Stomach (tissue), 8 donors: ENCODE measurements at regions not wholly inside any gene's neighbourhood (a gene's known extent, or its start where the extent isn't known, plus 50 kb on each side); places are given as distances from the start of the nearest gene placed in this dataset.

Source experiments
- DNase-seq, 2 donors: peaks; one replicate each; pipeline versions ENCODE4 v3.0.0 to v3.0.0-alpha.2; 2013 to 2019
- H3K27ac ChIP-seq, 5 donors: fragments of 200-600 bp in 4 of 5; sonication (generic) in 4 of 5; one replicate each; pipeline ENCODE4 v1.5.1; 2013 to 2019; ENCODE audit warnings: mild to moderate bottlenecking in 1 of 5, moderate library complexity in 1 of 5
- H3K27me3 ChIP-seq, 3 donors: fragments of 200-600 bp; sonication (generic); one replicate each; pipeline ENCODE4 v1.5.1; 2017 to 2019; ENCODE audit warnings: mixed run types in 1 of 3
- H3K36me3 ChIP-seq, 4 donors: fragments of 200-600 bp; sonication (generic); 1 replicate in 3 of 4; 2 replicates in 1 of 4; pipeline ENCODE4 v1.5.1; 2016 to 2019
- H3K4me1 ChIP-seq, 4 donors: fragments of 200-600 bp; sonication (generic); one replicate each; pipeline ENCODE4 v1.5.1; 2016 to 2019
- H3K4me3 ChIP-seq, 4 donors: fragments of 200-600 bp; sonication (generic) in 3 of 4; one replicate each; pipeline ENCODE4 v1.5.1; 2016 to 2019; ENCODE audit warnings: mild to moderate bottlenecking in 1 of 4
- H3K9me3 ChIP-seq, 4 donors: fragments of 200-600 bp; sonication (generic); one replicate each; pipeline ENCODE4 v1.5.1; 2016 to 2019
- EP300 ChIP-seq: sonication (generic); formaldehyde crosslinking; IDR thresholded peaks from one replicate; pipeline ENCODE4 v1.6.1; 2017; ENCODE audit warnings: antibody characterized with exemption
- POLR2A ChIP-seq, 4 donors: fragments of 450-650 bp; IDR thresholded peaks; one replicate each; pipeline ENCODE4 v1.6.1; 2016; ENCODE audit warnings: antibody characterized with exemption in 4 of 4, control low read depth in 2 of 4, mild to moderate bottlenecking in 1 of 4, moderate library complexity in 1 of 4
- POLR2AphosphoS5 ChIP-seq, 3 donors: sonication (generic); formaldehyde crosslinking; IDR thresholded peaks; one replicate each; pipeline ENCODE4 v1.6.1; 2016; ENCODE audit warnings: antibody characterized with exemption in 3 of 3
- WGBS, 5 donors: extraction: QIAGEN DNeasy Blood & Tissue Kit in 3 of 5; methylation state at CpG; one replicate each; pipeline versions ENCODE4 v1.1.5 to v1.1.7; 2013 to 2018; 5-methylcytosine and 5-hydroxymethylcytosine counted together
- intact Hi-C: fragments of 100-400 bp; cut with DNase I; formaldehyde crosslinking; loops from one replicate; pipeline ENCODE4 v1.15.1; 2023; ENCODE audit warnings: low total_unique reads
- TF ChIP-seq, protein P1 (sequence below), 7 experiments: fragments of 450-650 bp in 4 of 7; fragments of 200-600 bp in 3 of 7; sonication (generic) in 3 of 7; IDR thresholded peaks; one replicate each; pipeline ENCODE4 v1.5.1; 2016 to 2019; ENCODE audit warnings: antibody characterized with exemption in 7 of 7, control low read depth in 2 of 7, mild to moderate bottlenecking in 1 of 7
- donor health status: healthy with polysubstance abuse.
- donor health status: Bipolar disorder and iron deficiency.
- donor health status: healthy.

GRCh38 chr5:57348376-57349140 is 134.1 kb downstream of the ACTBL2 start:
- Histone ChIP-seq H3K4me1 (peaks cover 0 to 16% (median 9%) of the 10 kb centered on the region in 4 donors), H3K4me3 (no peak overlapping the region), H3K27ac (no peak overlapping the region), H3K27me3 (no peaks in the 10 kb centered on the region), H3K9me3 (peaks cover 0 to 4% (median 0%) of the 10 kb centered on the region in 4 donors), H3K36me3 (no peaks in the 10 kb centered on the region)
- DNase-seq: no peak
- TF ChIP-seq EP300: no peak
- no peak for TF ChIP-seq POLR2A (IDR thresholded peaks at IDR 0.05)
- TF ChIP-seq, protein P1, sequence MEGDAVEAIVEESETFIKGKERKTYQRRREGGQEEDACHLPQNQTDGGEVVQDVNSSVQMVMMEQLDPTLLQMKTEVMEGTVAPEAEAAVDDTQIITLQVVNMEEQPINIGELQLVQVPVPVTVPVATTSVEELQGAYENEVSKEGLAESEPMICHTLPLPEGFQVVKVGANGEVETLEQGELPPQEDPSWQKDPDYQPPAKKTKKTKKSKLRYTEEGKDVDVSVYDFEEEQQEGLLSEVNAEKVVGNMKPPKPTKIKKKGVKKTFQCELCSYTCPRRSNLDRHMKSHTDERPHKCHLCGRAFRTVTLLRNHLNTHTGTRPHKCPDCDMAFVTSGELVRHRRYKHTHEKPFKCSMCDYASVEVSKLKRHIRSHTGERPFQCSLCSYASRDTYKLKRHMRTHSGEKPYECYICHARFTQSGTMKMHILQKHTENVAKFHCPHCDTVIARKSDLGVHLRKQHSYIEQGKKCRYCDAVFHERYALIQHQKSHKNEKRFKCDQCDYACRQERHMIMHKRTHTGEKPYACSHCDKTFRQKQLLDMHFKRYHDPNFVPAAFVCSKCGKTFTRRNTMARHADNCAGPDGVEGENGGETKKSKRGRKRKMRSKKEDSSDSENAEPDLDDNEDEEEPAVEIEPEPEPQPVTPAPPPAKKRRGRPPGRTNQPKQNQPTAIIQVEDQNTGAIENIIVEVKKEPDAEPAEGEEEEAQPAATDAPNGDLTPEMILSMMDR (IDR thresholded peaks at IDR 0.05): no peak
- TF ChIP-seq POLR2AphosphoS5 (IDR thresholded peaks at IDR 0.05): no peak
- intact Hi-C loops: no loop called here
- 32 to 42% (median 38%) methylated on average over 7 of the region's 7 CpGs for WGBS, 5 donors

GRCh38 chr5:57346328-57346727 is 136.3 kb downstream of the ACTBL2 start:
- intact Hi-C loops: no loop called here
- Histone ChIP-seq H3K4me3 (no peak overlapping the region), H3K27me3 (no peaks in the 10 kb centered on the region), H3K4me1 (peaks cover 0 to 16% (median 9%) of the 10 kb centered on the region in 4 donors), H3K27ac (no peak overlapping the region), H3K36me3 (no peaks in the 10 kb centered on the region), H3K9me3 (peaks cover 0 to 4% (median 0%) of the 10 kb centered on the region in 4 donors)
- no peak for TF ChIP-seq POLR2A (IDR thresholded peaks at IDR 0.05)
- TF ChIP-seq EP300: no peak
- no peak for TF ChIP-seq POLR2AphosphoS5 (IDR thresholded peaks at IDR 0.05)
- TF ChIP-seq, protein P1 (IDR thresholded peaks at IDR 0.05): no peak
- no peak for DNase-seq
- WGBS, 5 donors: 75 to 91% (median 83%) methylated on average over 2 of the region's 2 CpGs

DNA sequence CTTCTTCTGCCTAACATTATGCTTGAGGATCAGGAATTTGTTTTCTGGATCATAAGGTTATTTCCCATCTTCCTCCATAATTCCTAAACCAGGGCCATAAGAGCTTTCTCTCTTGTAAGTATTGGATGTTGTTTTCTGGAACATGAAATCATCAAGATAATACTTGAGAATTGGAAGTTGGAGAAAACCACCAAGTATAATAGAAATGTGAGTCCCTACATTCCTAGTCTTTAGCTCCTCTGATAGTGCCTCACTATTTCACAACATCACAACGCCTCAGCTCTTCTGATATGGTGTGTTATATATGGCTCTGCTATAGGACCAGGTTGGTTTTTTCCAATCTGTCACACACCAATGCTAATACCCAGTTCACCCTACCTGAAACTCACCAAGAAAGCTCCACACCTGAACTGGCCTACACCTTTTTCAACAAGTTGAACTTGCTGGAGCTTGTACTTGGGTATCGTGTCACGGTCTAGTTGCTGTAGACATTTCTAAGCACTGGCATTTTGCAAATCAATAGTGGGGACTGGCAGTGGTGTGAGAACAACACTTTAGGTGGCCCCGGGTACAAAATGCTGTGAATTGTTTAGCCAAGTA is 141.1 kb downstream of the ACTBL2 start:
- intact Hi-C loops: no loop called here
- WGBS, 5 donors: 86 to 96% (median 95%) methylated on average over 4 of the region's 4 CpGs
- DNase-seq: no peak
- Histone ChIP-seq H3K27ac (no peak overlapping the region), H3K9me3 (no peaks in the 10 kb centered on the region), H3K27me3 (no peaks in the 10 kb centered on the region), H3K4me1 (peaks cover 0 to 12% (median 5%) of the 10 kb centered on the region in 4 donors), H3K36me3 (no peaks in the 10 kb centered on the region), H3K4me3 (no peak overlapping the region)
- TF ChIP-seq EP300: no peak
- TF ChIP-seq, protein P1 (IDR thresholded peaks at IDR 0.05): no peak
- no peak for TF ChIP-seq POLR2AphosphoS5 (IDR thresholded peaks at IDR 0.05)
- TF ChIP-seq POLR2A (IDR thresholded peaks at IDR 0.05): no peak

DNA sequence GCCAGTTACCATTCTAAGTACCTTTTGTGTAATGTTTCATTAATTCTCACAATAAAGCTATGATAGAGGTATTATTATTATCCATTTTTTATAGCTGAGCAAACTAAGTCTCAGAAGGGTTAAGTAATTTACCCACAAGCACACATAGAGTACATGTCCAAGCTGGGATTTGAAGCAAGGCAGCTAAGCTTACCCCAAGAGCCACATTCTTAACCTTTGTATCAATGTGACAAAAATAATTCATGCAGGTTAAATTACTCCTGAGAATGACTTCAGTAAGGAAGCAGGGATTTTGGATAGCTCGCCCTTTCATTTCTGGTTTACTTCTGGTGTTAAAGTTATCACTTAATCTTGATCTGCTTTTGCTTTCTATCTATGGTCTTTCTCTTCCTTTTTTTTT is 141.9 kb downstream of the ACTBL2 start:
- Histone ChIP-seq H3K4me1 (peaks cover 0 to 13% (median 5%) of the 10 kb centered on the region in 4 donors), H3K27ac (no peak overlapping the region), H3K36me3 (no peaks in the 10 kb centered on the region), H3K4me3 (no peak overlapping the region), H3K27me3 (no peaks in the 10 kb centered on the region), H3K9me3 (no peaks in the 10 kb centered on the region)
- no peak for DNase-seq
- WGBS, 5 donors: 80 to 91% (median 83%) methylated on average over 1 of the region's 1 CpG
- intact Hi-C loops: no loop called here
- TF ChIP-seq, protein P1 (IDR thresholded peaks at IDR 0.05): no peak
- no peak for TF ChIP-seq POLR2A (IDR thresholded peaks at IDR 0.05)
- no peak for TF ChIP-seq POLR2AphosphoS5 (IDR thresholded peaks at IDR 0.05)
- TF ChIP-seq EP300: no peak
